MM.1S (cell line): ENCODE measurements at regions not wholly inside any gene's neighbourhood (a gene's known extent, or its start where the extent isn't known, plus 50 kb on each side); places are given as distances from the start of the nearest gene placed in this dataset.

ENCODE experiments used
- EZH2 ChIP-seq: fragments of 300-600 bp; sonication (generic); optimal IDR thresholded peaks from 2 replicates; pipeline ENCODE3; 2017; ENCODE audit warnings: low read depth, mild to moderate bottlenecking, antibody characterized with exemption, low read length, mixed read lengths
- EZH2phosphoT487 ChIP-seq: fragments of 300-600 bp; sonication (generic); IDR thresholded peaks from 2 replicates; pipeline ENCODE4 v1.6.1; 2018; ENCODE audit warnings: antibody characterized with exemption, low read length
- TF ChIP-seq, protein P1 (sequence below): fragments of 300-600 bp; sonication (generic); IDR thresholded peaks from 2 replicates; pipeline ENCODE4 v1.5.1; 2016; ENCODE audit warnings: antibody characterized with exemption, low read length, mixed read lengths

- TF ChIP-seq, protein P1, sequence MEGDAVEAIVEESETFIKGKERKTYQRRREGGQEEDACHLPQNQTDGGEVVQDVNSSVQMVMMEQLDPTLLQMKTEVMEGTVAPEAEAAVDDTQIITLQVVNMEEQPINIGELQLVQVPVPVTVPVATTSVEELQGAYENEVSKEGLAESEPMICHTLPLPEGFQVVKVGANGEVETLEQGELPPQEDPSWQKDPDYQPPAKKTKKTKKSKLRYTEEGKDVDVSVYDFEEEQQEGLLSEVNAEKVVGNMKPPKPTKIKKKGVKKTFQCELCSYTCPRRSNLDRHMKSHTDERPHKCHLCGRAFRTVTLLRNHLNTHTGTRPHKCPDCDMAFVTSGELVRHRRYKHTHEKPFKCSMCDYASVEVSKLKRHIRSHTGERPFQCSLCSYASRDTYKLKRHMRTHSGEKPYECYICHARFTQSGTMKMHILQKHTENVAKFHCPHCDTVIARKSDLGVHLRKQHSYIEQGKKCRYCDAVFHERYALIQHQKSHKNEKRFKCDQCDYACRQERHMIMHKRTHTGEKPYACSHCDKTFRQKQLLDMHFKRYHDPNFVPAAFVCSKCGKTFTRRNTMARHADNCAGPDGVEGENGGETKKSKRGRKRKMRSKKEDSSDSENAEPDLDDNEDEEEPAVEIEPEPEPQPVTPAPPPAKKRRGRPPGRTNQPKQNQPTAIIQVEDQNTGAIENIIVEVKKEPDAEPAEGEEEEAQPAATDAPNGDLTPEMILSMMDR, result no peak
- TF ChIP-seq EZH2 (no peak), EZH2phosphoT487 (no peak)
Measured at GRCh38 chr2:160942476-160943142, 217.6 kb upstream of the TANK start.
